Eye (tissue), 1 donor: ENCODE measurements at regions not wholly inside any gene's neighbourhood (a gene's known extent, or its start where the extent isn't known, plus 50 kb on each side); places are given as distances from the start of the nearest gene placed in this dataset.
"Not testable (repeated sequence)": the region's sequence is repeated elsewhere in the genome, so short reads cannot be mapped to it uniquely, and the experiment has no call there.

Experiments
- DNase-seq: peaks from one replicate; pipeline ENCODE4 v3.0.0-alpha.2; 2015

DNA sequence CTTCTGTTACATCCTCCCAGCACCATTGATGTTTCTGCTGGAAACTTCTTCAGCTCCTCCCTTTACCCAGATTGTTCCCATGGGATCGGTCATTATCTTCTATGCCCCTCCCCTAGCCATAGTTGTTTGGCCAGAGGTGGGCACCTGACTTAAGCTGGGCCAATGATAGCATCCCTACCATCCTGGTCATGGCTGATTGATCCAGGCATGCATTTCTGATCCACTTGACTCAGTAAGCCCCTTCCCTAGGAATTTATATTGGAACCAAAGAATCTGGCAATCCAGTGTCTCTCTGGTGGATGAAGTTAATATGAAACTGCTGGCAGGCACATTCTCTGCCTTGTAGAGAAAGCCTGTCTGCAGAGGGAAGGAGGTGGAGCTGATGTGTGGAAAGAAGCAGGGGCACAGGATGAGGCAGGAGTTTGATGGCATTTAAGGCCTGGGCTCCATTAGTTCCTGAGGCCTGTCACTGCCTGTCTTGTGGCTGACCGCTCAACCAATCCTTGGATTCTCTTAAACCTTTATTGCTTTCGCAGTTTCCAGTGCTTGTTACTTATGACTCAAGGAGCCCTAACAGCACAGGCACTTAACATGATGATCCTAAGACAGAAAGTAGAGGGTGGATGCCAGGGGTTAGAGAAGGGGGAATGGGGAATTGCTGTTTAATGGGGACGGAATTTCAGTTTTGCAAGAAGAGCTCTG, 152.4 kb downstream of the ABCC12 start:
- peak; percentile 70 for DNase-seq

DNA sequence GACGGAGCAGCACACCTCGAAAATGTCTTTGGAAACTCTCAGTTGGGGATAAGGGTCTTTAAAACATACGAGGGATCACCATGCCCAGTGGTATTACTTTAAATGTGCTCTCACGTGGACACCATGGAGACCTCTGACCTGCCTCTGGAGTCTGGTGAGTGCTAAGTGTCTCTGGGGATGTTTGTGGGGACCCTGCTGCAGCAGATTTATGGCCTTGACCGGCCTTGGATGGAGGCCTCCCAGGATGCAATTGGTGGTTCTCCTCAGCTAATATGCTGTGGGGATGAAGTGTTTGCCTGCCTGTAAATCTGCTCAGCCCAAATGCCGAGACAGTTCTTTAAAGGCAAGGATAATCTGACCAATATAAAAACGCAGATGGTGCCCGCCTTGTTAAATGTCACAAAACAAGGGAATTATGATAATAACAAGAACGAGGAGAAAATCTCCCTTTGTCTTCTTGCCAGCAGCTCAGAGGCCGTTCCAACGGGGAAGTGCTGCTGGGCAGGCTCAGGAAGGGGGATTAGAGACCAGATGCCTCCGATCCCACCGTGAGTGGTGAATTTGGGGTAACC, 154.4 kb downstream of the ABCC12 start:
- DNase-seq, result no peak

DNA sequence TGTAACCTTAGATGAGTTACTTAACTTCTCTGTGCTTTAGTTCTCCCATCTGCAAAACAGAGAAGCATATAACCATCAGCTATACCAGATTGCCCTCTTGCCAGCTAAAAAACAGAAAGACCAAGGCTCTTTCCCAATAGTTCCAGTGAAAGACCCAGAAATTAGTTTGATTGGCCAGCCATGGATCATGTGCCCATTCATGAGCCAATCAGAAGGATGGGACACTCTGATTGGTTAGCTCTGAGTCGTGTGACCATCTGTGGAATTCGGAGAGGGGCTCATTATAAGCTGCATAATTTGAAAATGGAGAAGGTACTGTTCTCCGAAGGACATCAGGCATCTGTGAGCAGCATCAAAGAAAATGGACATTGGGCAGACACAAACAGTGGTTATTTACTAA, 155.2 kb downstream of the ABCC12 start:
- DNase-seq, result no peak

- DNase-seq, result no peak
Observed at GRCh38 chr16:47999595-47999994, 156.2 kb downstream of the ABCC12 start.

DNA sequence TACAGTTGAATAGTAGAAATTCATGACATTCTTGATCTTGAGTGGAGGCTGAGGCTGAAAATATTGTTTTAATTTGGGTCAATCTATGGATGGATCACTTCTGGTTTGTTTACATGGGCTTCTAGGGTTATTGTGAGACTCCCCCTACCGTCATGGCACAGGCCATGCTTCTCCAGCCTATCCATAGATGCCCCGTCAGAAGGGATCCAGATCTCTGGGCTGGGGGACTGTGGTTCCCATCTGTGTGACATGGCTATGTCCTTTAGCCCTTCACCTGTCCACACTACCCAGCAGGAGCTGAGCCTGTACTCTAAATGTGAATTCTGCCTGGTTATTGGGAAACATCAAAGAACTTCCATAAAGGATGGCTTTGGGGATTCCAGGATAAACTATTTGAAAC, 160.4 kb downstream of the ABCC12 start:
- no peak for DNase-seq

DNA sequence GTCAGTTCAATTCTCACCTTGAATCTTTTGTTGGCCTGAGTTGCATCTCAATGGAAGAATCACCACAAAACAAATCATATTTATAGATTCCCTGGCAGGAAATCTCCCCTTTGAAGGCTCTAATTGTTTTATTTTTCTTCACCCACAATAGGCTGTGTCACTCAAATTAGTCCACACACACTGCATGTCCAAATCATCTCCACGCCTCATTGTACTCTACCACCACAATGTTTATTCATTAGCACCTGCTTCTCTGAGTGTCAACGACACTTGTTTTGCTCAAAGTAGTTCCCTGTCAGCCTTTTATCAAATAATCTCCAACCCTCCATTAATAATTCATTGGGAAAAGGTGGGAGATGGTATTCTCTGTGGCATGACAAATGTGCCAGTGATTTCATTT, 164.3 kb downstream of the ABCC12 start:
- DNase-seq, result no peak

DNA sequence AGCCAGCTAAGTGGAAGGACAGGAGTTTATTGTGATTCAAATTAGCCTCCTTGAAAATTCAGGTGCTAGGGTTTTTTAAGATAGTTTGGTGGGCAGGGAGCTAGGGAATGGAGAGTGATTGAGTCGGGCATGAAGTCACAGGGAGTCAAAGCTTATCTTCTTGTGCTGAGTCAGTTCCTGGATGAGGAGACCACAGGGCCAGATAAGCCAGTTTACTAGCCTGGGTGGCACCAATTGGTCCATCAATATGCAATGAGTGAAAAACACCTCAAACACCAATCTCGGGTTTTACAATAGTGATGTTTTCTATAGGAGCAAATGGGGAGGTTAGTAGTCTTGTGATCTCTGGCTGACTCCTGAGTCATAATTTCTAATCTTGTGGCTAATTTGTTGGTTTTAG, 165.1 kb downstream of the ABCC12 start:
- DNase-seq, result no peak

DNA sequence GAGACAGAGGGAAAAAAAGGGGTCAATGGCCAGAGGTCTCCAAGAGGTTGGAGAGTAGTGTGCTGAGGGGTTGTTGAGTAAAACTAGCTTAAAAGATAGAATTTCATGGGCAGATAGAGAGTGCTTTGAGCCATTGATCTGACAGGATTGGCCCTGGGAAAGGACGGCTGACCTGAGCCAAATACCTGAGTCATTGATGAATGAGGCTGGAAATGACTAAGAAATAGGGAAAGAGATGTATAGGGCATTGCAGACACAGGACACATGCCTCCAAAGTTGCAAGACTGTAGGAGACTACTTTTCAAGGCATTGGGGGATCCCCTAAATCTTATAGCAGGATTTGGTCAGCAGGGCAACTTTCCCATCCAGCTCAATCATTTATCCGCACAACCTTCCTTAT, 168.7 kb downstream of the ABCC12 start:
- no peak for DNase-seq

DNA sequence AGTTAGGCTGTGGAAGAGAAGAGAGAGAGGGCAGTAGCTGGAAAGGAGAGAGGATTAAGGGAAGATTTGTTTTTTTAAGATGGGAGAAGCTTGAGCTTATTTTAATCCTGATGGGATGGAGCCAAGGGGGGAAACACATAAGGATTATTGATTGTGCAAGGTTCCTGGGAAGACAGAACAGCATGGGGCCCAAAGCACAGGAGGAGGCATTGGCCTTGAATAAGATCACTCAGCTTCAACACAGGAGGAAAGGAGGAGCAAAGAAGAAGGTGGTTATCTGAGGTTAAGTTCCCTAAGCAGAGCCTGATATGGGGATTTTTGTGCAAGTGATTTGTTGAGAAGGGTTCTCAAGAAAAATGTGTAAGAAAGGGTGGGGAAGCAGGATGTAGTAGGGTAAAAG, 169.8 kb downstream of the ABCC12 start:
- DNase-seq, result no peak

GRCh38 chr16:47984669-47985068, 171.1 kb downstream of the ABCC12 start:
- no peak for DNase-seq

- no peak for DNase-seq
Observed at GRCh38 chr16:47983999-47984580, 171.7 kb downstream of the ABCC12 start.

GRCh38 chr16:47980212-47980611, 175.6 kb downstream of the ABCC12 start:
- no peak for DNase-seq

GRCh38 chr16:47979616-47980182, 176.1 kb downstream of the ABCC12 start:
- peak; percentile 35 for DNase-seq

DNA sequence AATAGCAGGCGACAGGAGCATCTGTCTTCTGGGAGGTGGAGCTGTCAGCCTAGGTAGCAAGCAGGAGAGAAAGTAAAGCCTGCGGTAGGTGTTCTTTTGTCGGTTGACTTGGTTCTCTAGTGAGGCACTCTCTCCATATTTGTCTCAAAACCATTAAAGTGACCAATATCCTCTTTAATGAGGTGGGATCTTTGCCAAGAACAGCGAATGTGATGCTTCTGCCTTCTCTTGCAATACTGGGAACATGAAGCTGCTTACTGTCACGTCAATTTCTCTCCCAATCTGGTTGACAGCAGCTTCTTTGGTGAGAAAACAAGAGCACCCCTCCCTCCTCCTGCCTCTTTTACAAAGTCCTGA, 176.7 kb downstream of the ABCC12 start:
- peak; percentile 78 for DNase-seq

DNA sequence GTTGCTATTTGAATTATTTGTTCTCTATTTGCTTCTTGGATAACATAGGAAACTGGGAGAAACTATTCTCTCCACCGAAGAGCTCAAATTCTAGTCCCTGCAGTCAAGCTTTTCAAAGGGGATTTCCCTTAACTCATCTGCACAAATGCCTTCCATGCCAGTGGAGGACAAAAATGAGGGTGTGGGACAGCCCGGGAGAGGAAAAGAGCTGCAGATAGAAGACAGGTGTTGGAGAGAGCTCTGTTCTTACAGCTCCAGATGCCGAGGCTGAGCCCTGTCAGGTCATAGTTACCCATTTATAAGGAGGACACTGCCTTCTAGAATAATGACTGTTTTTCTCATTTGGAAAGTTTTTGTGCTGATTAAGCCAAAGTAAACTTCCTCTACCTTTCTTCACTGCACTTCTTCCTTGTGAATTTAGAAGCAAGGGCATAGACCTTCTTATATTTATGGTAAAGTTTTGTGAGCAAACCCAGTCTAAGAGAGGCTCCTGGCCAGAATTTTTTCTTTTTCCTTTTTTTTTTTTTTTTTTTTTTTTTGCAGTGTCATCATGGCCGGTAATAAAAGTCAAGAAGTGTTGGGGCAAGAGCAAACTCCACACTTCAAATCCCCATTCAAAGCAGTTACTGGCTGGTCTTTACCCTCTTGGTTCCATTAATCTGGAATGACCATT, 177.2 kb downstream of the ABCC12 start:
- DNase-seq, result no peak

GRCh38 chr16:47977802-47978201, 178.0 kb downstream of the ABCC12 start:
- DNase-seq, result no peak

DNA sequence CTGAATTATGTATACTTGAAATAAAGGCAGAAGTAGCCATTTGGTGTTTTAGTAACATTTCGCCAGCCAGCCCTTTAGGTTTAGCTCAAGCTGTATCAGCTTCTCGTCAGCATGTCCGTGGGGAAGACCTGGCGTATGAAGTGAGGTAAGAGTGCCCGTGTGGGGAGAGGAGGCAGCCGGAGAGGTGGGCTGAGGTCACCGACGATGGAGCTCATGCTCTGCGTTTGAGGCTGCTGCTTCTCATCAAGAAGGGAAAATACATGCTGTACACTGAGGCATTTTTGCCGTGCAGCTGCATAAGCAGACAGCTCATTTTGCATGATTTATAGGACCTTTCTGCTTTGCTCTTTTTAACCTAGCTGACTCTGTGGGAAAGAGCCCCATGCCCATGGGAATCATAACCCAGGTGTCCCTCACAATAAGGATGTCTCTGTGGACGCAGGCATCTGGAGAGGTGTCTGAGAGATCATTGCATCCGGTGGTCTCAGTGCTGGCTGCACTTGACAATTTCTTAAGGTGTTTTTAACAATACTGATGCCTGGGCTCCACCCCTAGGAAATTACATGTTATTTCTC, 179.1 kb downstream of the ABCC12 start:
- DNase-seq, result no peak

DNA sequence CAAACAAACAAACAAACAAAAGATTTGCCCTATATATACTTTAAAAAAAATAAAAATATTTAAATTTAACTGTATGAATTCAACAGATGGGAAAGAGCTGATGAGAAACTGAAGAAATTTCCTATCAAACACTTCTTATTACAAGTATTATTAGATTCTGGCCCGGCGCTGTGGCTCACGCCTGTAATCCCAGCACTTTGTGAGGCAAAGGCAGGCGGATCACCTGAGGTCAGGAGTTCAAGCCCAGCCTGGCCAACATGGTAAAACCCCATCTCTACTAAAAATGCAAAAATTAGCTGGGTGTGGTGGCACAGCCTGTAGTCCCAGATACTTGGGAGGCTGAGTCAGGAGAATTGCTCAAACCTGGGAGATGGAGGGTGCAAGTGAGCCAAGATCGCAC, 180.8 kb downstream of the ABCC12 start:
- DNase-seq, result not testable (repeated sequence)

DNA sequence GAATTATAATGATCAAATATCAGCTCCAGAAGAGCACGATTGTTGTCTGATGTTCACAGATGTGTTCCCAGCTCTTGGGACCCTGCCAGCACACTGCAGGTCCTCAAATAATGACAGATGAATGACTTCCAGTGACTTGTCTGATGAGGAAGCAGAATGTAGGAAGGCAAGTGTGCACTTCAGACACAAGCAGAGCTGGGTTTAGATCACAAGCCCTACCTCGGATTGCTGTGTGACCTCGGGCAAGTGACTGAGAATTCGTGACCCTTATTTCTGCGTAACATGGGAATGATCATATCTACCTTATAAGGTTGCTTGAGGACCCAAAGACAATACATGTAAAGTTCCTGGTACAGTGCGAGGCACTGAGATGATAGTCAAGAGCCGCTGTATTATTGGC, 182.2 kb downstream of the ABCC12 start:
- no peak for DNase-seq

GRCh38 chr16:47972246-47972985, 183.4 kb downstream of the ABCC12 start:
- no peak for DNase-seq

- no peak for DNase-seq
Observed at GRCh38 chr16:47971225-47971624, 184.6 kb downstream of the ABCC12 start.

- DNase-seq, result peak; percentile 85
Observed at GRCh38 chr16:47970291-47970931, 185.4 kb downstream of the ABCC12 start.
